ENCODE measurements at regions not wholly inside any gene's neighbourhood (a gene's known extent, or its start where the extent isn't known, plus 50 kb on each side); places are given as distances from the start of the nearest gene placed in this dataset.

DNA sequence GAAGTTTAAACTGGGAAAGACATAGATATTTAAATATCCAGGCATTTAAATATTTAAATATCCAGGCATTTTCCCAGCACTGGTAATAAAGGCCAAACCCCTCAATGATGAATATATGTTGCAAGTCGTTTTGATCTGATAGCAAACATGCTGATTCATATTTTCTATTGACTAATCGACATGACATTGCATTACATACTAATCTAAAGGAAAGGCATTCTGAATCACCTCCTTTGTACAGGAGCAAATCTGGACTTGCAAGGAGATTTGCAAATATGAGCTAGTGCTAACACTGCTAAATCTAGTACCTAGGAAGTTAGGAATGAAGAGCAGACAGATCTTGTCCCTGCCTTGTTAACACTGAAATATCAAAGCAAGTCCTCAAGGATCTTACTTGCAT is 207.3 kb downstream of the SLC7A11 start (continued):
- TF ChIP-seq, protein P1, sequence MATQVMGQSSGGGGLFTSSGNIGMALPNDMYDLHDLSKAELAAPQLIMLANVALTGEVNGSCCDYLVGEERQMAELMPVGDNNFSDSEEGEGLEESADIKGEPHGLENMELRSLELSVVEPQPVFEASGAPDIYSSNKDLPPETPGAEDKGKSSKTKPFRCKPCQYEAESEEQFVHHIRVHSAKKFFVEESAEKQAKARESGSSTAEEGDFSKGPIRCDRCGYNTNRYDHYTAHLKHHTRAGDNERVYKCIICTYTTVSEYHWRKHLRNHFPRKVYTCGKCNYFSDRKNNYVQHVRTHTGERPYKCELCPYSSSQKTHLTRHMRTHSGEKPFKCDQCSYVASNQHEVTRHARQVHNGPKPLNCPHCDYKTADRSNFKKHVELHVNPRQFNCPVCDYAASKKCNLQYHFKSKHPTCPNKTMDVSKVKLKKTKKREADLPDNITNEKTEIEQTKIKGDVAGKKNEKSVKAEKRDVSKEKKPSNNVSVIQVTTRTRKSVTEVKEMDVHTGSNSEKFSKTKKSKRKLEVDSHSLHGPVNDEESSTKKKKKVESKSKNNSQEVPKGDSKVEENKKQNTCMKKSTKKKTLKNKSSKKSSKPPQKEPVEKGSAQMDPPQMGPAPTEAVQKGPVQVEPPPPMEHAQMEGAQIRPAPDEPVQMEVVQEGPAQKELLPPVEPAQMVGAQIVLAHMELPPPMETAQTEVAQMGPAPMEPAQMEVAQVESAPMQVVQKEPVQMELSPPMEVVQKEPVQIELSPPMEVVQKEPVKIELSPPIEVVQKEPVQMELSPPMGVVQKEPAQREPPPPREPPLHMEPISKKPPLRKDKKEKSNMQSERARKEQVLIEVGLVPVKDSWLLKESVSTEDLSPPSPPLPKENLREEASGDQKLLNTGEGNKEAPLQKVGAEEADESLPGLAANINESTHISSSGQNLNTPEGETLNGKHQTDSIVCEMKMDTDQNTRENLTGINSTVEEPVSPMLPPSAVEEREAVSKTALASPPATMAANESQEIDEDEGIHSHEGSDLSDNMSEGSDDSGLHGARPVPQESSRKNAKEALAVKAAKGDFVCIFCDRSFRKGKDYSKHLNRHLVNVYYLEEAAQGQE (tag by site-specific recombination; IDR thresholded peaks at IDR 0.05), result no peak
- no peak for TF ChIP-seq ZNF658 (tag by site-specific recombination; IDR thresholded peaks at IDR 0.05)
- TF ChIP-seq FEZF1 (tag by site-specific recombination; IDR thresholded peaks at IDR 0.05), result no peak

DNA sequence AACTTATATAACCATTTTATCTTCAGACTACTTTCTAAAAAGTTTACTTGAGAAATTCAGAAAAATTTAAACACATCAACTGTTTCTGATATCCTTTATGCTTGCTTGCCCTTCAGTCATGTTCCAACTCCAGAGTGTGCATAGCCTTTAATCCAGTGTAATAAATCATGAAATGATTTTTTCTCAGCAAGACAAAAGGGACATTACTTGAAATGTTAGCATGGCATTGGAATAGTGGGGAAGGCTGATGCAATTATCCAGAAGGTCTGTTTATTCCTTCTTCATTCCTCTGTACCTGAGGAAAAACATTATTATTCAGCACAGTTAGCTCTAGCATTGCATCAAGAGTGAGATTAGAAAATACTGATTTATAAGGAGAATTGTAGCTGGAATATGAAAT is 209.9 kb downstream of the SLC7A11 start:
- no peaks in the 10 kb centered on the region for H3K36me3 ChIP-seq (ENCODE audit: control insufficient read depth in 2 of 2, insufficient read depth in 1 of 2, low read length in 2 of 2)
- ChIA-PET POLR2A (interaction anchor here (0.5 kb wide), 1 partner anchor 500 kb away, joined by 3 read pairs; the partner anchor contains the start of gene PCDH18), CTCF (interaction anchor here (0.6 to 1.0 kb wide), 4 partner anchors 18 to 62 kb away, joined by 3 to 4 read pairs (median 3); no protein-coding TSS in a partner anchor)

More for the DNA sequence above, 209.9 kb downstream of the SLC7A11 start:
- no peaks in the 10 kb centered on the region for H3K4me1 ChIP-seq (ENCODE audit: control insufficient read depth, insufficient read depth, low read length)
- TF ChIP-seq ZNF521 (tag by site-specific recombination; IDR thresholded peaks at IDR 0.05), result no peak
- no peak for TF ChIP-seq ZNF292 (tag by site-specific recombination; IDR thresholded peaks at IDR 0.05; ENCODE audit: borderline replicate concordance, low read depth)
- no peak for TF ChIP-seq KLF9 (tag by site-specific recombination; IDR thresholded peaks at IDR 0.05; ENCODE audit: low read depth)
- TF ChIP-seq GLIS2 (tag by site-specific recombination; IDR thresholded peaks at IDR 0.05), result no peak
- TF ChIP-seq ZNF132 (tag by site-specific recombination; IDR thresholded peaks at IDR 0.05; ENCODE audit: borderline replicate concordance), result no peak
- TF ChIP-seq ZNF266 (tag by site-specific recombination; IDR thresholded peaks at IDR 0.05; ENCODE audit: low read depth), result no peak
- no peak for TF ChIP-seq ZNF114 (tag by site-specific recombination; IDR thresholded peaks at IDR 0.05)
- no peak for TF ChIP-seq ZNF16 (tag by site-specific recombination; IDR thresholded peaks at IDR 0.05; ENCODE audit: low read depth)
- TF ChIP-seq ZNF777 (tag by site-specific recombination; IDR thresholded peaks at IDR 0.05; ENCODE audit: borderline replicate concordance), result no peak
- TF ChIP-seq, protein P2, sequence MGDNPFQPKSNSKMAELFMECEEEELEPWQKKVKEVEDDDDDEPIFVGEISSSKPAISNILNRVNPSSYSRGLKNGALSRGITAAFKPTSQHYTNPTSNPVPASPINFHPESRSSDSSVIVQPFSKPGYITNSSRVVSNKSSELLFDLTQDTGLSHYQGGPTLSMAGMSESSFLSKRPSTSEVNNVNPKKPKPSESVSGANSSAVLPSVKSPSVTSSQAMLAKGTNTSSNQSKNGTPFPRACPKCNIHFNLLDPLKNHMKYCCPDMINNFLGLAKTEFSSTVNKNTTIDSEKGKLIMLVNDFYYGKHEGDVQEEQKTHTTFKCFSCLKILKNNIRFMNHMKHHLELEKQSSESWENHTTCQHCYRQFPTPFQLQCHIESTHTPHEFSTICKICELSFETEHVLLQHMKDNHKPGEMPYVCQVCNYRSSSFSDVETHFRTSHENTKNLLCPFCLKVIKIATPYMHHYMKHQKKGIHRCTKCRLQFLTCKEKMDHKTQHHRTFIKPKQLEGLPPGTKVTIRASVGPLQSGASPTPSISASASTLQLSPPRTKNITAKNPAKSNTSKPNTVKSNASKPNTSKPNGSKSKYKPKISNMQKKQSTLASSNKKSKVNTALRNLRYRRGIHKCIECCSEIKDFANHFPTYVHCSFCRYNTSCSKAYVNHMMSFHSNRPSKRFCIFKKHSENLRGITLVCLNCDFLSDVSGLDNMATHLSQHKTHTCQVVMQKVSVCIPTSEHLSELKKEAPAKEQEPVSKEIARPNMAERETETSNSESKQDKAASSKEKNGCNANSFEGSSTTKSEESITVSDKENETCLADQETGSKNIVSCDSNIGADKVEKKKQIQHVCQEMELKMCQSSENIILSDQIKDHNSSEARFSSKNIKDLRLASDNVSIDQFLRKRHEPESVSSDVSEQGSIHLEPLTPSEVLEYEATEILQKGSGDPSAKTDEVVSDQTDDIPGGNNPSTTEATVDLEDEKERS (tag by site-specific recombination; IDR thresholded peaks at IDR 0.05), result no peak
- TF ChIP-seq, protein P3, sequence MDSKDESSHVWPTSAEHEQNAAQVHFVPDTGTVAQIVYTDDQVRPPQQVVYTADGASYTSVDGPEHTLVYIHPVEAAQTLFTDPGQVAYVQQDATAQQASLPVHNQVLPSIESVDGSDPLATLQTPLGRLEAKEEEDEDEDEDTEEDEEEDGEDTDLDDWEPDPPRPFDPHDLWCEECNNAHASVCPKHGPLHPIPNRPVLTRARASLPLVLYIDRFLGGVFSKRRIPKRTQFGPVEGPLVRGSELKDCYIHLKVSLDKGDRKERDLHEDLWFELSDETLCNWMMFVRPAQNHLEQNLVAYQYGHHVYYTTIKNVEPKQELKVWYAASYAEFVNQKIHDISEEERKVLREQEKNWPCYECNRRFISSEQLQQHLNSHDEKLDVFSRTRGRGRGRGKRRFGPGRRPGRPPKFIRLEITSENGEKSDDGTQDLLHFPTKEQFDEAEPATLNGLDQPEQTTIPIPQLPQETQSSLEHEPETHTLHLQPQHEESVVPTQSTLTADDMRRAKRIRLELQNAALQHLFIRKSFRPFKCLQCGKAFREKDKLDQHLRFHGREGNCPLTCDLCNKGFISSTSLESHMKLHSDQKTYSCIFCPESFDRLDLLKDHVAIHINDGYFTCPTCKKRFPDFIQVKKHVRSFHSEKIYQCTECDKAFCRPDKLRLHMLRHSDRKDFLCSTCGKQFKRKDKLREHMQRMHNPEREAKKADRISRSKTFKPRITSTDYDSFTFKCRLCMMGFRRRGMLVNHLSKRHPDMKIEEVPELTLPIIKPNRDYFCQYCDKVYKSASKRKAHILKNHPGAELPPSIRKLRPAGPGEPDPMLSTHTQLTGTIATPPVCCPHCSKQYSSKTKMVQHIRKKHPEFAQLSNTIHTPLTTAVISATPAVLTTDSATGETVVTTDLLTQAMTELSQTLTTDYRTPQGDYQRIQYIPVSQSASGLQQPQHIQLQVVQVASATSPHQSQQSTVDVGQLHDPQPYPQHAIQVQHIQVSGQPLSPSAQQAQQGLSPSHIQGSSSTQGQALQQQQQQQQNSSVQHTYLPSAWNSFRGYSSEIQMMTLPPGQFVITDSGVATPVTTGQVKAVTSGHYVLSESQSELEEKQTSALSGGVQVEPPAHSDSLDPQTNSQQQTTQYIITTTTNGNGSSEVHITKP (tag by site-specific recombination; IDR thresholded peaks at IDR 0.05), result no peak
- TF ChIP-seq WT1 (tag by site-specific recombination; IDR thresholded peaks at IDR 0.05), result no peak
- no peak for TF ChIP-seq ZNF555 (tag by site-specific recombination; conservative IDR thresholded peaks at IDR 0.05)
- no peak for TF ChIP-seq SP2 (tag by site-specific recombination; IDR thresholded peaks at IDR 0.05)
- TF ChIP-seq, protein P4, sequence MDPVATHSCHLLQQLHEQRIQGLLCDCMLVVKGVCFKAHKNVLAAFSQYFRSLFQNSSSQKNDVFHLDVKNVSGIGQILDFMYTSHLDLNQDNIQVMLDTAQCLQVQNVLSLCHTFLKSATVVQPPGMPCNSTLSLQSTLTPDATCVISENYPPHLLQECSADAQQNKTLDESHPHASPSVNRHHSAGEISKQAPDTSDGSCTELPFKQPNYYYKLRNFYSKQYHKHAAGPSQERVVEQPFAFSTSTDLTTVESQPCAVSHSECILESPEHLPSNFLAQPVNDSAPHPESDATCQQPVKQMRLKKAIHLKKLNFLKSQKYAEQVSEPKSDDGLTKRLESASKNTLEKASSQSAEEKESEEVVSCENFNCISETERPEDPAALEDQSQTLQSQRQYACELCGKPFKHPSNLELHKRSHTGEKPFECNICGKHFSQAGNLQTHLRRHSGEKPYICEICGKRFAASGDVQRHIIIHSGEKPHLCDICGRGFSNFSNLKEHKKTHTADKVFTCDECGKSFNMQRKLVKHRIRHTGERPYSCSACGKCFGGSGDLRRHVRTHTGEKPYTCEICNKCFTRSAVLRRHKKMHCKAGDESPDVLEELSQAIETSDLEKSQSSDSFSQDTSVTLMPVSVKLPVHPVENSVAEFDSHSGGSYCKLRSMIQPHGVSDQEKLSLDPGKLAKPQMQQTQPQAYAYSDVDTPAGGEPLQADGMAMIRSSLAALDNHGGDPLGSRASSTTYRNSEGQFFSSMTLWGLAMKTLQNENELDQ (tag by site-specific recombination; IDR thresholded peaks at IDR 0.05; ENCODE audit: low read depth), result no peak
- TF ChIP-seq ZNF837 (tag by site-specific recombination; IDR thresholded peaks at IDR 0.05), result no peak
- no peak for TF ChIP-seq ZBTB17 (tag by site-specific recombination; IDR thresholded peaks at IDR 0.05)
- TF ChIP-seq, protein P5, sequence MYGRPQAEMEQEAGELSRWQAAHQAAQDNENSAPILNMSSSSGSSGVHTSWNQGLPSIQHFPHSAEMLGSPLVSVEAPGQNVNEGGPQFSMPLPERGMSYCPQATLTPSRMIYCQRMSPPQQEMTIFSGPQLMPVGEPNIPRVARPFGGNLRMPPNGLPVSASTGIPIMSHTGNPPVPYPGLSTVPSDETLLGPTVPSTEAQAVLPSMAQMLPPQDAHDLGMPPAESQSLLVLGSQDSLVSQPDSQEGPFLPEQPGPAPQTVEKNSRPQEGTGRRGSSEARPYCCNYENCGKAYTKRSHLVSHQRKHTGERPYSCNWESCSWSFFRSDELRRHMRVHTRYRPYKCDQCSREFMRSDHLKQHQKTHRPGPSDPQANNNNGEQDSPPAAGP (tag by site-specific recombination; IDR thresholded peaks at IDR 0.05), result no peak
- no peak for TF ChIP-seq ZNF350 (tag by site-specific recombination; IDR thresholded peaks at IDR 0.05)
- no peak for TF ChIP-seq GLI2 (tag by site-specific recombination; IDR thresholded peaks at IDR 0.05; ENCODE audit: borderline replicate concordance, low read depth)
- H3K4me3 ChIP-seq (ENCODE audit: low read depth, low read length), result no peak overlapping the region
- no peak overlapping the region for H3K27ac ChIP-seq (ENCODE audit: extremely low read depth, low read depth, low read length)
- H3K9me3 ChIP-seq (ENCODE audit: control insufficient read depth, insufficient read depth, low read depth, low read length), result no peaks in the 10 kb centered on the region

All from HEK293 (cell line).